H4 (cell line): ENCODE measurements at regions not wholly inside any gene's neighbourhood (a gene's known extent, or its start where the extent isn't known, plus 50 kb on each side); places are given as distances from the start of the nearest gene placed in this dataset.
A peak's percentile ranks its signal among the peaks of the same experiment; 100 is the strongest.

Experiments
- DNase-seq: peaks from one replicate; pipeline ENCODE4 v3.0.0-alpha.2; 2015; ENCODE audit warnings: low spot score

GRCh38 chr6:6376845-6377244, 56.4 kb upstream of the F13A1 start:
- no peak for DNase-seq

- no peak for DNase-seq
Observed at GRCh38 chr6:6377621-6378020, 57.2 kb upstream of the F13A1 start.

- DNase-seq, result peak; percentile 7
Observed at GRCh38 chr6:6379573-6379972, 59.1 kb upstream of the F13A1 start.

GRCh38 chr6:6384520-6384919, 64.1 kb upstream of the F13A1 start:
- no peak for DNase-seq

DNA sequence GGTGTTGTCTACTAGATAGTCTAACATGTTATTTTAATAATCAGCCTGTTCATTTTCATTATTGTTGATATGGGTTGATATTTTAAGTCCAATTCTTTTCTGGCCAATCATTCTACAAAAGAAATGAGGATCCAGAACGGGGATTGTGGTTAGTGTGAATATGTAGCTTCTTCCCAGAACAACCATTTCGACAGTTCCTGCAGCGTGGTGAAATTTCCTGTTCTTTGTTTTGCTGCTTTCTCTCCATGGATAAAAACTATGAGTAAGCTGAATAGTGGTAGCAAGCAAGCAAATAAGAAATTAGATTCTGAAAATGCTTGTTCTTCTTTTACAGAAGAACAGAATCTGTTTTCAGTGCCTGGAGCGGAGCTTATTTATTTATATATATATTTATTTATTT, 65.5 kb upstream of the F13A1 start:
- DNase-seq, result no peak

DNA sequence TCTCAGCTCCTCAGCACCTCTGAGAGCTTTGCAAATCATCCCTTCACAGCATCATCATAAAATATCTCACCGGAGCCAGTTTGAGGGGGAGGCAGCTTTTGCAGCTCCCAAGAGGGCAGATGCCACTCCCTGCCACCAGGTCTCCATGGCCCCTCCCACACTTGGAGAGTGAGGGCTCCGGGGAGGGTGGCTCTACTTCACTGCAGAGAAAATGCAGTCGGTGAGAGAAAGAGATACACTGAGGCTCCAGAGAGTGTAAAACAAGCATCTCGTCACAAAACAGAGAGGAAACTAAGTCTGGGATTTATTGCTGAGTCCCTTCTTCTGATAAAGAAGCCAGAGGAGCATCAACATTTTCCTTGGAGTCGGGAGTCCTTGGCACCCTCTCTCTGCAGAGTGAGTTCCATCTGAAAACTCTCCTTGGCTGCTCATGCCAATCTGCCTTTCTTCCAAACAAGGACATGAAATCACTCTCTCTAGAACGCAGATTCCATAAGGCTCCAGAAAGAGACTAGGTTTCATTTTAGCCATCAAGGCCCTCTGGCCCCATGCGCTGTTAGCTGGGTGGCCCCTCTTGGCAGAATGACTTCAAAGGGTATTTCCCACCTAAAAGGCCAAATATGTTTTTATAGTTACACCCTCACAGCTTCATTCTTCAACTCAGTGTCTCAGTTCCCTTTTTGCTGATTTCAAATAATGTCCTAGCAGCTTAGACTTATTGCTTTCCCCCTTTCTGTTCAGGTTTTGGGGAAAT, 70.6 kb upstream of the F13A1 start:
- no peak for DNase-seq

DNA sequence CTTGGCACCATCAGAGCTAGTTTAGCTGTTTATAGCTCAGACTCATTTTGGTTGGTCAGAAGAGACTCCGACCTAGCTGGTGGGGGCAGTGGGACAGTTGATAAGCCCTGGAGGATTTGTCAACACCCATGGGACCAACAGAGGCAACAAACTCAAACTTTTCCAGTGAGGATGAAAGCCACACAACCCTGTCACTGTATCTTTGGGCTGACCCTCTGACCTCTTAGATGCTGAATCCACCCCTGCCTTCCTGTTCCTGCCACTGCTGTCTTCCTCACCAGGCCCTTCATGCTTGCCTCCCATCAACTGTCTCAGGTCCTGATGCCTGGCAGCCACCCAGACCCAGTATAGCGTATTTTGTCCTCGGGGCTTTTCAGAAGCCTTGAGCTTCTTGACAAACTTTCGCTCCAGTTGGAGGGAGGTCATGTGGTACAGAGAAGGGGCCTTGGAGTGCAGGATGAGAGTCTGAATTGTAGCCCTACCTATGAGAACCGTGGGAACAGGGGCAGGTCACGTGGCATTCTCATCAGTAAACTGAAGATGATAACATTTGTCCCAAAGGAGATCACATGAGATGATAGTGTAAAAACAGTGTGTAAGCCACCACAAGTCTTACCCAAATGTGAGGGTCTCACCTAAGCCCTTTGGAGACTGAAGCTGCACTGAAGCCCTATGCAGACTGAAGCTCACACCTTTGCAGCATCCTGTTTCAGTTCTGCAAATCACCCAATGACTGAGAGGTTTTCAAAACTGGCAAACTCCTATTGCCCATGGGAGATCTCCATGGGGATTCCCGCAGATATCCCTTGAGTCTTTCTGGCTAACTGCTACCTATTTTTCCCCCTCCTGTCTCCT, 72.0 kb upstream of the F13A1 start:
- DNase-seq, result no peak

DNA sequence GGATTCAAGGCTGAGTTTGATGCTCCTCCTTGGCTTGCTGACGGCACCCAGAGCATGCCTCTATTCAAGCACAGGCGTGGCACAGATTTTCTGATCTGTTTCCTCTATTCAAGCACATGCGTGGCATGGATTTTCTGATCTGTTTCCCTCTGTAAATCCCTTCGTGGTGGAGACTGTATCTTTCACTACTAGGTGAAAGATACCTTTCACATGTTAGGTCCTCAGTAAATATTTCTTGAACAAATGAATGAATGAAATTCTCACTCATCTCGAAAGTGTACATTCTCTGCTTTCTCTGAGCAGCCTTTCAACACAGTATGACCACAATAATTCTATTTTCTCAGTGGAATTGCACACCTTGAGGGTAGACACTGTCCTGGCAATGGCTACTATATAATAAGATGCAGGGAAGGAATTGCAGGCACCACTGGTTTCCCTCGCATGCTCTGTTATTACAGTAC, 72.6 kb upstream of the F13A1 start:
- DNase-seq, result no peak

GRCh38 chr6:6395581-6396197, 75.2 kb upstream of the F13A1 start:
- DNase-seq, result no peak

GRCh38 chr6:6397842-6398241, 77.4 kb upstream of the F13A1 start:
- no peak for DNase-seq

GRCh38 chr6:6399568-6399967, 79.1 kb upstream of the F13A1 start:
- no peak for DNase-seq

- no peak for DNase-seq
Observed at GRCh38 chr6:6401401-6401800, 80.9 kb upstream of the F13A1 start.

DNA sequence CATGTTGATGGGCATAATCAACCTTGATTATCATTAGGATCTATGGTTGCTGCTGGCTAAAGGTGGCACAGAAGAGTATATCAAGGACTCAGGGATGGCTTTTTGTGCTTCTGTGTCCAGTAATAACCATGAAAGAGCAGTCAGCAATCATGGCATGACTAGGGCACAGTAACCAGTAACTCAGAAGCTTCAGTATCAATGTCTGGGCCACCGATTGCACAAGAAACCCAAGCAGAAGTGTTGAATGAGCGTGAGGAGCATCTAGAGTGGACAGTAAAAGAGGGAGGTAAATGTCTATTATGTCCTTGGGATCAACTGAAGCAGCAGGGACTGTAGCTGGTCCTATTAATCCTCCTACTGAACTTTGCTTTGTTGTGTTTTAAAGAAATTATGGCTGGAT, 81.5 kb upstream of the F13A1 start:
- DNase-seq, result no peak

GRCh38 chr6:6402591-6402990, 82.1 kb upstream of the F13A1 start:
- no peak for DNase-seq

DNA sequence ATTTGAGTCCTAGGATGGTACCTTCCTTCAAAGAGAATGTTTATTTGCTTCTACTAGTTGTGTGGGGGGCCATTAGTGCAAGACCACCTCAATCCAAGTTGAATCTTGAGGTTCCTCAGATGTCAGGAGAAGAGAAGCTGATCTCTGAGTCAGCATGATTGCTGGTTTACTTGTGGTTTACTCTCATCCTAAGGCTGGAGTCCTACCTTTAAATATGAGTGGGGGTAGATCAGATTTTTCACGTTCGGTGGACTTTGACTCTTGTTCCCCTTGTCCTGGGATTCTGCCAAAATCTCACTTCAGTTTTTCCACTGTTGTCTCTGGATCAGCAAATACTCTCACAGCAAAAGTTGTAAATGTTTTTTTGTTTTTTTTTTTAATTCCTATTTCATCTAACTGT, 84.6 kb upstream of the F13A1 start:
- no peak for DNase-seq

DNA sequence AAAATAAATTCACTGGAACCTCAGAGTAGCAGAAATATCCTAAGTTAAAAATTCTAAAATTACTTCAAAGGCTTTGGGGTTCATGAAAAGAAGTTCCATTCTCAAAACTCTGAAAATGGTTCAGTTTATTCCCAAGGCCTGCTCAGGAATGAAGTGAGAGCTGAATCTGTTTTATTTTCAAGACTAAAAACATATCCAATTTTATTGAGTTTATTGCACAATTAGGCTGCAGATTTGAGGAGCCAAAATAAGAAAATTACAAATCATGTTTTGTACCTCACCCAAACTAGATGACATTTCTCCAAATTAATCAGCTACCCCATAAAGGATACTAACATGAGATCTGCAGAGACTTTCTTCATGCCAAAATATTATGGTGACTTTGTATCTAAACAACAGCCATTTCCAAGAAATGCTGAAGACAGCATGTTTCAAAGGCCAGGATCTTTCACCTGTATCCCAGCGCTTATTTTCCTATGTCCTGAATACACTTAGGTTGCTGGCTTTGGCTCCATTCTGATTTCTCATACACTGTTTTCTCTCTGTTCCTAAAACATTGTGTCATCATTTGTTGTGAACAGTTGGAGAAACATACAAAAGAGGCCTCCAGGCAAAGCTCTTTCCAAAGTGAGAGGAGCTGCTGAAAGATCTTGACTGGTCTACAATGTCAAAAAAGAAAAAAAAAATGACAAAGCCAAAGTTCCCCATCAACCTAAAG, 85.7 kb upstream of the F13A1 start:
- no peak for DNase-seq

- no peak for DNase-seq
Observed at GRCh38 chr6:6406715-6407070, 86.2 kb upstream of the F13A1 start.

DNA sequence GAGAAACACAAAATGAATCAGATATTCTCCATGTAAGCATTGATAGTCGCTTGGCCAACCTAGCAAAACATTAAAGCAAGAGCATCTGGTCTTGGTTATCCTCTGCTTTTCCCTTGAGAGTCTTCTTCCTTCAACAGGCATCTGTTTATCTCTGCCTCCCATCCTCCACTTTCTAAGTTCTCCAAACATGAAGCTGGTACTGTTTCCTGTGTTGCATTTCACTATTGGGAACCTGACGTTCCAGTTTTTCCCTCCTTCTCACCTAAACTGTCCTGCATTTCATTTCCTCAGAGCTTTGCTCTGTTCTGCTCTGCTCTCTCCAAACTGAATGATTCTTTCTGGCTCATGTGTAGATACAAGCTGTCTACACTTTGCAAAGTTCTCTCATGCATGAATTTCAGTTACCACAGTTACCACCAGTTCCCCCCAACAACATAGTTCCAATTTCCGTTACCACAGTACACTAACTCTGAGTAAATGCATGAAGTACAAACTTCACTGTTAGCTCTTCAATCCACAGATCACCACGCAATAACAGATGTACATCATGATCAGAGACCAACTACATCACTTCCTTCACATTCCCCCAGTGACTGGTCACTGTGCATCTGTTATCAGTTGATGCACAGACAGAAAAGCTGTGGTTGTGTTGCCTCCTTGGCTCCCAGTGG, 86.7 kb upstream of the F13A1 start:
- DNase-seq, result no peak

- DNase-seq, result no peak
Observed at GRCh38 chr6:6409397-6410030, 89.1 kb upstream of the F13A1 start.

- DNase-seq, result no peak
Observed at GRCh38 chr6:6411115-6411514, 90.7 kb upstream of the F13A1 start.

GRCh38 chr6:6412221-6412620, 91.8 kb upstream of the F13A1 start:
- no peak for DNase-seq
